Heart right ventricle (tissue), 16 donors: ENCODE measurements at regions not wholly inside any gene's neighbourhood (a gene's known extent, or its start where the extent isn't known, plus 50 kb on each side); places are given as distances from the start of the nearest gene placed in this dataset.

Experiments
- ATAC-seq, 8 donors: fragments of 200-7000 bp; cut with Tn5 transposase; one replicate each; pipeline ENCODE4 v1.9.1; 2020; ENCODE audit warnings: mild to moderate bottlenecking in 8 of 8, moderate library complexity in 8 of 8, moderate number of reproducible peaks in 1 of 8
- DNase-seq, 2 donors: peaks; one replicate each; pipeline ENCODE4 v3.0.0-alpha.2; 2020
- H3K27ac ChIP-seq, 10 donors: fragments of 200-600 bp; sonication (generic) in 2 of 10; one replicate each; pipeline versions ENCODE4 v1.5.0 to v1.8.0; 2020 to 2022; ENCODE audit warnings: mild to moderate bottlenecking in 3 of 10
- H3K27me3 ChIP-seq, 7 donors: fragments of 200-600 bp; one replicate each; pipeline ENCODE4 v1.8.0; 2021 to 2022; ENCODE audit warnings: mild to moderate bottlenecking in 2 of 7
- H3K36me3 ChIP-seq, 9 donors: fragments of 200-600 bp; sonication (generic) in 1 of 9; one replicate each; pipeline versions ENCODE4 v1.5.0 to v1.8.0; 2020 to 2022; ENCODE audit warnings: mild to moderate bottlenecking in 2 of 9
- H3K4me1 ChIP-seq, 9 donors: fragments of 200-600 bp; sonication (generic) in 1 of 9; one replicate each; pipeline versions ENCODE4 v1.5.0 to v1.8.0; 2020 to 2022; ENCODE audit warnings: mild to moderate bottlenecking in 4 of 9
- H3K4me3 ChIP-seq, 10 donors: fragments of 200-600 bp; sonication (generic) in 2 of 10; one replicate each; pipeline versions ENCODE4 v1.5.0 to v1.8.0; 2020 to 2022; ENCODE audit warnings: mild to moderate bottlenecking in 7 of 10, moderate library complexity in 2 of 10
- H3K9me3 ChIP-seq, 11 donors: fragments of 200-600 bp in 10 of 11; sonication (generic) in 2 of 11; one replicate each; pipeline versions ENCODE4 v1.5.0 to v1.8.0; 2013 to 2022; ENCODE audit warnings: mild to moderate bottlenecking in 2 of 11, control low read depth in 1 of 11, moderate library complexity in 1 of 11
- WGBS, 2 donors: extraction: QIAGEN DNeasy Blood & Tissue Kit; methylation state at CpG; one replicate each; pipeline ENCODE4 v1.1.7; 2013; ENCODE audit warnings: inconsistent platforms in 1 of 2; 5-methylcytosine and 5-hydroxymethylcytosine counted together
- intact Hi-C, 10 donors: fragments of 100-400 bp; cut with DNase I; formaldehyde crosslinking; loops; one replicate each; pipeline versions ENCODE4 v1.11.1 to v1.14.2; 2022
- TF ChIP-seq, protein P1 (sequence below), 9 donors: fragments of 200-600 bp; sonication (generic) in 2 of 9; IDR thresholded peaks; one replicate each; pipeline versions ENCODE4 v1.5.0 to v1.8.0; 2021 to 2022; ENCODE audit warnings: antibody characterized with exemption in 9 of 9, mild to moderate bottlenecking in 5 of 9, moderate library complexity in 1 of 9
- donor health status: Arrhythmogenic right ventricular cardiomyopathy.
- donor health status: ischemic (EF 13 %, LVEDD 7.1; RV severe dilation, severe dysfunction).
- donor health status: healthy with polysubstance abuse.
- donor health status: DM: no; HTN: yes; CAD: no.
- donor health status: DM: no; HTN: no; CAD: no.
- donor health status: ischemic (EF 25% LVEDD 6.9; RV normal size, moderate dysfunction).
- donor health status: ischemic (EF 25% LVEDD 5.7; RV mildly dilated, moderate dysfunction).
- donor health status: healthy.
- donor health status: DM: yes; HTN: yes; CAD: no.
- donor health status: Ischemic cardiomyopathy.
- donor health status: ischemic (EF 35%, LVEDD 5.7; RV mildly dilated, moderate dysfunction).
- donor health status: nonischemic (EF 11% LVEDD 7.7; RV severe dilation, severe dysfunction).
- donor health status: DM: yes; HTN: yes; CAD: no.
- donor health status: PGD.
- donor health status: ischemic (EF 29% LVEDD 5.4; RV normal size, mild dysfunction).
- donor health status: nonischemic (EF 23%, LVEDD 6.1; RV moderate dilation, normal function).

- intact Hi-C loops, result loop anchor here in 9 of 10 donors (5.0 to 10.0 kb wide), 5 partner anchors 724 to 1056 kb away; no protein-coding TSS in a partner anchor
- 78% methylated on average over 24 of the region's 24 CpGs for WGBS, 2 donors
- DNase-seq, result no peak
These were observed 1249.3 kb downstream of the BRD1 start for GRCh38 chr22:48578138-48579042.

GRCh38 chr22:48577691-48578090 is 1250.0 kb downstream of the BRD1 start:
- intact Hi-C loops, result loop anchor here in 9 of 10 donors (5.0 to 10.0 kb wide), 5 partner anchors 725 to 1057 kb away; no protein-coding TSS in a partner anchor
- DNase-seq (no peak), ATAC-seq (peak in 1 of 8 donors; percentile 12)
- TF ChIP-seq, protein P1, sequence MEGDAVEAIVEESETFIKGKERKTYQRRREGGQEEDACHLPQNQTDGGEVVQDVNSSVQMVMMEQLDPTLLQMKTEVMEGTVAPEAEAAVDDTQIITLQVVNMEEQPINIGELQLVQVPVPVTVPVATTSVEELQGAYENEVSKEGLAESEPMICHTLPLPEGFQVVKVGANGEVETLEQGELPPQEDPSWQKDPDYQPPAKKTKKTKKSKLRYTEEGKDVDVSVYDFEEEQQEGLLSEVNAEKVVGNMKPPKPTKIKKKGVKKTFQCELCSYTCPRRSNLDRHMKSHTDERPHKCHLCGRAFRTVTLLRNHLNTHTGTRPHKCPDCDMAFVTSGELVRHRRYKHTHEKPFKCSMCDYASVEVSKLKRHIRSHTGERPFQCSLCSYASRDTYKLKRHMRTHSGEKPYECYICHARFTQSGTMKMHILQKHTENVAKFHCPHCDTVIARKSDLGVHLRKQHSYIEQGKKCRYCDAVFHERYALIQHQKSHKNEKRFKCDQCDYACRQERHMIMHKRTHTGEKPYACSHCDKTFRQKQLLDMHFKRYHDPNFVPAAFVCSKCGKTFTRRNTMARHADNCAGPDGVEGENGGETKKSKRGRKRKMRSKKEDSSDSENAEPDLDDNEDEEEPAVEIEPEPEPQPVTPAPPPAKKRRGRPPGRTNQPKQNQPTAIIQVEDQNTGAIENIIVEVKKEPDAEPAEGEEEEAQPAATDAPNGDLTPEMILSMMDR (IDR thresholded peaks at IDR 0.05), result no peak
- WGBS, 2 donors, result 76 to 84% methylated on average over 8 of the region's 8 CpGs
- Histone ChIP-seq H3K27ac (no peak overlapping the region), H3K27me3 (peaks cover 0 to 66% (median 51%) of the 10 kb centered on the region in 7 donors), H3K4me3 (no peak overlapping the region), H3K9me3 (no peaks in the 10 kb centered on the region), H3K36me3 (no peaks in the 10 kb centered on the region), H3K4me1 (no peaks in the 10 kb centered on the region)

More at GRCh38 chr22:48578138-48579042, 1249.3 kb downstream of the BRD1 start:
- no peaks in the 10 kb centered on the region for H3K36me3 ChIP-seq
- TF ChIP-seq, protein P1 (IDR thresholded peaks at IDR 0.05), result no peak
- H3K9me3 ChIP-seq, result no peaks in the 10 kb centered on the region
- peaks cover 0 to 64% (median 48%) of the 10 kb centered on the region in 7 donors for H3K27me3 ChIP-seq
- H3K4me3 ChIP-seq, result no peak overlapping the region
- ATAC-seq, result no peak
- H3K4me1 ChIP-seq, result no peaks in the 10 kb centered on the region
- no peak overlapping the region for H3K27ac ChIP-seq

GRCh38 chr22:48577014-48577690 is 1250.5 kb downstream of the BRD1 start:
- Histone ChIP-seq H3K4me1 (no peaks in the 10 kb centered on the region), H3K27me3 (peaks cover 0 to 70% (median 51%) of the 10 kb centered on the region in 7 donors), H3K9me3 (peaks cover 0 to 2% (median 0%) of the 10 kb centered on the region in 11 donors), H3K27ac (no peak overlapping the region), H3K4me3 (no peak overlapping the region), H3K36me3 (no peaks in the 10 kb centered on the region)
- DNase-seq (no peak), ATAC-seq (peak in 1 of 8 donors; percentile 22)
- 44 to 47% methylated on average over 29 of the region's 29 CpGs for WGBS, 2 donors
- intact Hi-C loops, result loop anchor here in 9 of 10 donors (5.0 to 10.0 kb wide), 5 partner anchors 725 to 1058 kb away; no protein-coding TSS in a partner anchor
- TF ChIP-seq, protein P1 (IDR thresholded peaks at IDR 0.05), result peak in 2 of 9 donors; percentile 4 to 18
